Fibroblast of pulmonary artery (primary cell): ENCODE measurements at regions not wholly inside any gene's neighbourhood (a gene's known extent, or its start where the extent isn't known, plus 50 kb on each side); places are given as distances from the start of the nearest gene placed in this dataset.

Experiments
- DNase-seq: peaks from one replicate; pipeline ENCODE4 v3.0.0-alpha.2; 2010; ENCODE audit warnings: low read depth
- H3K4me3 ChIP-seq: replicated peaks from 2 replicates; pipeline ENCODE4 v1.5.1; 2011; ENCODE audit warnings: low read depth, mild to moderate bottlenecking, control low read depth, low read length, moderate library complexity
- CTCF ChIP-seq: IDR thresholded peaks from 2 replicates; pipeline ENCODE4 v1.5.1; 2011; ENCODE audit warnings: mild to moderate bottlenecking, control low read depth, low read length, inconsistent platforms; ENCODE audit errors: missing control alignments

DNA sequence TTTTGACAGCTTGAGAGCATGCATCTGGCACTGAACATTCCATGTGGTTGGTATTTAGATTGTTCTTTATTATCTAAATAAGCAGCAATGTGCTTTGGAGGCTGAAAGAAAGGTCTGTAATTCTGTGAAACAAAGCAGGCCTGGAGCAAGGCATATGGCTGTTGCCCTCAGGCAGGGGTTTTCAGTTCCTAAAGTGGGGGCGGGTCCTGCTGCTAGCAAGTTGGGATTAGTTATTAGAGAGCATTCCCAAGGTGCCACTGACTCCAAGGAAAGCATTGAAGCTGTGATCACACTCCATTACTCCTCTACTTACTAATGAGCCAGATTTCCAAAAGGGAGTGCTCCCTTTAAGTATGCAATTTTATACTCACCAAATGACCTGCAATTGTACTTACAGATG is 432.2 kb downstream of the OLFM4 start:
- no peak overlapping the region for H3K4me3 ChIP-seq
- no peak for TF ChIP-seq CTCF
- DNase-seq, result no peak

DNA sequence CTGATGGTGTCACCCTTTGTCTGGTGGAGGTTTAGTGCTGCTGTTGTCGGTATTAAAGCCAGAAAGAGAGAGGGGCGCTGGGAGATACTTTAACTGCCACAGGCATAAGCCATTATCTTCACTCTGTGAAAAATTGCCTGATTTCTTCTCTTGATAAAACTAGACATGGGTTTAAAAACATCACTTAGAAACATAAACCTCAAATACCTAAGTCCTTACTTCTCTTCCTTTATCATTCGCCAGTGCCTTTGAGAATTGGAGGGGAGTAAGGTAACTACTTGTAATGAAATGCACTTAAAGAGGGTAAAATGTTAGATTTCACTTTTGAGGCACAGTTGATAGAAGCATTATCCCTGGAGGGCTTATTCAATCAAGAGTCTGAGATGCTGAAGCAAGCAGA is 434.5 kb downstream of the OLFM4 start:
- DNase-seq, result no peak
- no peak overlapping the region for H3K4me3 ChIP-seq
- TF ChIP-seq CTCF, result no peak

DNA sequence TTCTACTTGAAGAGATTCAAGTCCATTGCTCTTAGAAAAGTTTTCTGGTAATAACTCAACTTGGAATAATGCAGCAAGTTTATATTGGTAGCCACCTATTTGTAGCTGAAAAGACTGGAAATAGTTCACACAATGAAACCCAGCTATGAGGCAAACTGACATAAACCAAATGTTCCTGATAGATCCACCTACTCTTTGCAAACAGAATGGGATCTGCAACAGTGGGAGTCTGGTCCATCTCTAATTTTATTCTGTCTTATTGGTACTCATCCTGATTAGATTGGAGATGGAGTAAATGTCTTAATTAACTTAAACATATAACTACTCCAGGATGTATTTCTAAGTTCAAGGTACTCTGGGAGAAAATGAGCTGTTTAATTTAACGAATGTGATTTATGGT is 438.0 kb downstream of the OLFM4 start:
- no peak for TF ChIP-seq CTCF
- DNase-seq, result no peak
- H3K4me3 ChIP-seq, result no peak overlapping the region

DNA sequence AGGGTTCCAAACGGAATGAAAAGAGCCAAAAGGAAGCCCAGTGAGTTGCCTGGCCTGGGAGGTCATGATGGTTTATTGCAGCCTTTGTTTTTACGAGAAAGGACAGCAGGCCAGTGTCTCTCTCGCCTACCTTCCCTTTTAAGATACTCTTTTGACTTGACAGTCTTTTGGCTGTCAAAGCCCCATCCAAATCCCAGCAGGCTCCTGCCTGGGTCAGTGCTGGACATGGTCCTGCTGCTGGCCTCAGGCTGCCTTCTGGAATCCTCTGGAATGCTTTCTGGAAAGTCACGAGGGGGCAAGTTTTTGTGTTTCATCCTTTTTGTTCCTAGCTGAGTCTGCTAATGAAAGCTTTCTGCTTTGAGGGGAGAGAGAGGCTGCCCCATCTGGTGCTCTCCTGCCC is 444.8 kb downstream of the OLFM4 start:
- DNase-seq, result no peak
- no peak for TF ChIP-seq CTCF
- no peak overlapping the region for H3K4me3 ChIP-seq

DNA sequence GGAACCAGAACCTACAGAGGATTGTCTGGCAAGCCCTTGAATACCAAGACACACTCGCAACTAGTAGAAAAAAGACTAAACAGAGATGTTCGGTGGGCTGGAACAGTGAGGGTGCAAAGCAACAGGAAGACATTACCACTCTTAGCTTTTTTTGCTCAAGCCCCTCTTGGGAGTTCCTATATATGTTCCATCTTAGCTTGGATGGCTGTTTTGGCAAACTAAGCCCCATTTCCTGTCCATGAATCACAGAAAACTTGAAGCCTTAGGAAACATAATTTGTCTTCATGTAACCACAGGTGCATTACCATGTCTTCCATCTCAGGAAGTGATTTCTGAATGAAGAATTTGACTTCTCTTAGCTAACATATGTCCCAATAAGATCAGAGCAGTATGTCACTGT is 446.3 kb downstream of the OLFM4 start:
- DNase-seq, result no peak
- H3K4me3 ChIP-seq, result no peak overlapping the region
- no peak for TF ChIP-seq CTCF

GRCh38 chr13:53490752-53491151 is 462.1 kb downstream of the OLFM4 start:
- no peak overlapping the region for H3K4me3 ChIP-seq
- no peak for TF ChIP-seq CTCF
- DNase-seq, result no peak

DNA sequence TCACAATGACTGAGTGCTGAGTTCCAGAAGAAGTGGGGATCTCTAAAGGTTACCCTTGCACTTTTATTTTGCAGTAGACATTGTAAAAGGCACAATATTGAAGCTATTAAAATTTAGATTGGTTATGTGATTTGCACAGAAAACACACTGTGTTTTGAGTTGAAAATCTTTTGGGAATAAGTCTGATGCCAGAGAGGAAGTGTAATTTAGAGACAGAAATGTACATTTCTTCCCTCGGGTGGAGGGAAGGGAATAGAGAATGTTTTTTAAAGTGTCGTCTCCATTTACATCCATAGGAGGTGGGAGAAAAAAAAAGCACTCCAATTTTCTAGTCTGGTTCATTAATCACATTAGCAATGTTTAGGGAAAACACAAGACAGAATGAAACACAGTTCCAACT is 465.8 kb downstream of the OLFM4 start:
- DNase-seq, result no peak
- TF ChIP-seq CTCF, result no peak
- no peak overlapping the region for H3K4me3 ChIP-seq
